ES-I3 (cell line): ENCODE measurements at regions not wholly inside any gene's neighbourhood (a gene's known extent, or its start where the extent isn't known, plus 50 kb on each side); places are given as distances from the start of the nearest gene placed in this dataset.
"Not testable (repeated sequence)": the region's sequence is repeated elsewhere in the genome, so short reads cannot be mapped to it uniquely, and the experiment has no call there.

ENCODE experiments used
- H3K36me3 ChIP-seq: 2 replicates; pipeline ENCODE4 v1.6.1; 2013; ENCODE audit warnings: mild to moderate bottlenecking, low read length, control low read depth, moderate library complexity; ENCODE audit not compliant: insufficient read depth
- H3K4me1 ChIP-seq: 2 replicates; pipeline ENCODE4 v1.6.1; 2013; ENCODE audit warnings: mild to moderate bottlenecking, control low read depth, low read length; ENCODE audit not compliant: insufficient read depth
- H3K9ac ChIP-seq: 2 replicates; pipeline ENCODE4 v1.6.1; 2013; ENCODE audit warnings: low read depth, mild to moderate bottlenecking, low read length, moderate library complexity
- H3K9me3 ChIP-seq: 2 replicates; pipeline ENCODE4 v1.6.1; 2013; ENCODE audit warnings: mild to moderate bottlenecking, low read length, moderate library complexity; ENCODE audit not compliant: control insufficient read depth, insufficient read depth

GRCh38 chr9:85171163-85171562, 501.6 kb downstream of the NTRK2 start:
- Histone ChIP-seq H3K4me1 (no peaks in the 10 kb centered on the region), H3K9ac (no peak overlapping the region), H3K9me3 (no peaks in the 10 kb centered on the region), H3K36me3 (no peaks in the 10 kb centered on the region)

GRCh38 chr9:85168412-85168811, 498.9 kb downstream of the NTRK2 start:
- Histone ChIP-seq H3K4me1 (no peaks in the 10 kb centered on the region), H3K9ac (no peak overlapping the region), H3K36me3 (no peaks in the 10 kb centered on the region), H3K9me3 (no peaks in the 10 kb centered on the region)

GRCh38 chr9:85167146-85167545, 497.6 kb downstream of the NTRK2 start:
- H3K9me3 ChIP-seq: no peaks in the 10 kb centered on the region

GRCh38 chr9:85163825-85164224, 494.3 kb downstream of the NTRK2 start:
- Histone ChIP-seq H3K9ac (no peak overlapping the region), H3K4me1 (no peaks in the 10 kb centered on the region), H3K36me3 (no peaks in the 10 kb centered on the region), H3K9me3 (no peaks in the 10 kb centered on the region)

More at GRCh38 chr9:85167146-85167545, 497.6 kb downstream of the NTRK2 start:
- Histone ChIP-seq H3K9ac (no peak overlapping the region), H3K4me1 (no peaks in the 10 kb centered on the region), H3K36me3 (no peaks in the 10 kb centered on the region)

GRCh38 chr9:85163415-85163814, 493.9 kb downstream of the NTRK2 start:
- no peaks in the 10 kb centered on the region for H3K4me1 ChIP-seq
- no peaks in the 10 kb centered on the region for H3K36me3 ChIP-seq
- H3K9ac ChIP-seq: no peak overlapping the region
- H3K9me3 ChIP-seq: no peaks in the 10 kb centered on the region

GRCh38 chr9:85162822-85163221, 493.3 kb downstream of the NTRK2 start:
- Histone ChIP-seq H3K9ac (no peak overlapping the region), H3K4me1 (no peaks in the 10 kb centered on the region), H3K9me3 (no peaks in the 10 kb centered on the region), H3K36me3 (no peaks in the 10 kb centered on the region)

GRCh38 chr9:85160944-85161343, 491.4 kb downstream of the NTRK2 start:
- not testable (repeated sequence) for H3K36me3 ChIP-seq, H3K9ac ChIP-seq, H3K9me3 ChIP-seq, H3K4me1 ChIP-seq

GRCh38 chr9:85158512-85158911, 489.0 kb downstream of the NTRK2 start:
- H3K4me1 ChIP-seq: no peaks in the 10 kb centered on the region
- H3K9ac ChIP-seq: no peak overlapping the region
- H3K36me3 ChIP-seq: no peaks in the 10 kb centered on the region
- H3K9me3 ChIP-seq: no peaks in the 10 kb centered on the region

- Histone ChIP-seq H3K9me3 (no peaks in the 10 kb centered on the region), H3K36me3 (no peaks in the 10 kb centered on the region), H3K9ac (no peak overlapping the region), H3K4me1 (no peaks in the 10 kb centered on the region)
Measured at GRCh38 chr9:85157772-85158171, 488.2 kb downstream of the NTRK2 start.

GRCh38 chr9:85156652-85157051, 487.1 kb downstream of the NTRK2 start:
- Histone ChIP-seq H3K9me3 (no peaks in the 10 kb centered on the region), H3K9ac (no peak overlapping the region), H3K4me1 (no peaks in the 10 kb centered on the region), H3K36me3 (no peaks in the 10 kb centered on the region)

GRCh38 chr9:85155352-85155751, 485.8 kb downstream of the NTRK2 start:
- Histone ChIP-seq H3K9me3 (no peaks in the 10 kb centered on the region), H3K4me1 (no peaks in the 10 kb centered on the region), H3K9ac (no peak overlapping the region), H3K36me3 (no peaks in the 10 kb centered on the region)

GRCh38 chr9:85151741-85152140, 482.2 kb downstream of the NTRK2 start:
- Histone ChIP-seq H3K9ac (no peak overlapping the region), H3K4me1 (no peaks in the 10 kb centered on the region), H3K9me3 (no peaks in the 10 kb centered on the region), H3K36me3 (no peaks in the 10 kb centered on the region)

GRCh38 chr9:85151162-85151561, 481.6 kb downstream of the NTRK2 start:
- no peaks in the 10 kb centered on the region for H3K9me3 ChIP-seq
- H3K36me3 ChIP-seq: no peaks in the 10 kb centered on the region
- H3K4me1 ChIP-seq: no peaks in the 10 kb centered on the region
- H3K9ac ChIP-seq: no peak overlapping the region

- Histone ChIP-seq H3K36me3 (no peaks in the 10 kb centered on the region), H3K9me3 (no peaks in the 10 kb centered on the region), H3K9ac (no peak overlapping the region), H3K4me1 (no peaks in the 10 kb centered on the region)
Measured at GRCh38 chr9:85147046-85147640, 477.6 kb downstream of the NTRK2 start.

GRCh38 chr9:85142968-85143367, 473.4 kb downstream of the NTRK2 start:
- Histone ChIP-seq H3K4me1 (no peaks in the 10 kb centered on the region), H3K36me3 (no peaks in the 10 kb centered on the region), H3K9ac (no peak overlapping the region), H3K9me3 (no peaks in the 10 kb centered on the region)

- H3K9me3 ChIP-seq: no peaks in the 10 kb centered on the region
- H3K36me3 ChIP-seq: no peaks in the 10 kb centered on the region
- H3K4me1 ChIP-seq: no peaks in the 10 kb centered on the region
- no peak overlapping the region for H3K9ac ChIP-seq
Measured at GRCh38 chr9:85142496-85142911, 473.0 kb downstream of the NTRK2 start.
